A549 (cell line): ENCODE measurements at regions not wholly inside any gene's neighbourhood (a gene's known extent, or its start where the extent isn't known, plus 50 kb on each side); places are given as distances from the start of the nearest gene placed in this dataset.

ENCODE experiments used
- CHD4 ChIP-seq: fragments of 200-600 bp; sonication (generic); IDR thresholded peaks from 2 replicates; pipeline ENCODE4 v1.6.1; 2016; ENCODE audit warnings: antibody characterized with exemption, mild to moderate bottlenecking, borderline replicate concordance
- CTCF ChIP-seq: fragments of >200 bp; sonication (Bioruptor Twin); formaldehyde crosslinking; IDR thresholded peaks from 3 replicates; pipeline ENCODE4 v1.5.1; 2016
- ESRRA ChIP-seq: fragments of 150-350 bp; IDR thresholded peaks from 2 replicates; pipeline ENCODE4 v1.6.1; 2014; ENCODE audit warnings: mild to moderate bottlenecking, low read length, borderline replicate concordance
- FOSB ChIP-seq: fragments of 250-450 bp; sonication (Bioruptor Pico); IDR thresholded peaks from 2 replicates; pipeline ENCODE4 v1.5.0; 2020; ENCODE audit warnings: mild to moderate bottlenecking, moderate library complexity
- FOSL2 ChIP-seq, 2 experiments: fragments of 450-650 bp in 1 of 2; fragments of >200 bp in 1 of 2; sonication (Bioruptor Twin) in 1 of 2; formaldehyde crosslinking; IDR thresholded peaks; 2 replicates each; pipeline versions ENCODE4 v1.5.0 to v1.6.1; 2016 to 2020; ENCODE audit warnings: mild to moderate bottlenecking in 1 of 2, moderate library complexity in 1 of 2
- JUN ChIP-seq, 2 experiments: fragments of >200 bp; sonication (Bioruptor Twin); formaldehyde crosslinking; IDR thresholded peaks; 2 replicates in 1 of 2; 3 replicates in 1 of 2; pipeline ENCODE4 v1.6.1; 2016 to 2017
- JUNB ChIP-seq: fragments of >200 bp; sonication (Bioruptor Twin); formaldehyde crosslinking; IDR thresholded peaks from 2 replicates; pipeline ENCODE4 v1.6.1; 2016
- KDM5A ChIP-seq: fragments of 200-600 bp; sonication (generic); IDR thresholded peaks from 2 replicates; pipeline ENCODE4 v1.6.1; 2016; ENCODE audit warnings: antibody characterized with exemption, mild to moderate bottlenecking
- POLR2AphosphoS2 ChIP-seq: conservative IDR thresholded peaks from 2 replicates; pipeline ENCODE4 v1.6.1; 2012; ENCODE audit warnings: low read length, improper control_type of control experiment, inconsistent platforms
- RARB ChIP-seq: fragments of 250-450 bp; sonication (Bioruptor Pico); IDR thresholded peaks from 2 replicates; pipeline ENCODE4 v1.8.0; 2021; ENCODE audit warnings: mild to moderate bottlenecking, moderate library complexity
- RCOR1 ChIP-seq: fragments of 150-350 bp; IDR thresholded peaks from 2 replicates; pipeline ENCODE4 v1.6.1; 2014; ENCODE audit warnings: antibody characterized with exemption, low read length, low read depth
- REST ChIP-seq: fragments of 200-600 bp; sonication (generic); IDR thresholded peaks from 2 replicates; pipeline ENCODE4 v1.6.1; 2016; ENCODE audit warnings: antibody characterized with exemption, mild to moderate bottlenecking, moderate library complexity
- ZNF302 ChIP-seq: fragments of 250-450 bp; sonication (Bioruptor Pico); IDR thresholded peaks from 2 replicates; pipeline ENCODE4 v1.9.0; 2021; ENCODE audit warnings: inconsistent platforms, mild to moderate bottlenecking, moderate library complexity

GRCh38 chr3:182478369-182478768 is 314.9 kb upstream of the ATP11B start:
- TF ChIP-seq ESRRA (no peak), REST (no peak), CTCF (no peak), RARB (no peak), KDM5A (no peak), JUN (IDR thresholded peaks at IDR 0.05) (no peak), ZNF302 (CRISPR knock-in tag) (no peak), JUNB (no peak), RCOR1 (no peak), FOSL2 (IDR thresholded peaks at IDR 0.05) (no peak), FOSL2 (CRISPR knock-in tag; IDR thresholded peaks at IDR 0.05) (no peak), CHD4 (no peak), POLR2AphosphoS2 (no peak), FOSB (CRISPR knock-in tag) (no peak)
